NCI-H2171 (cell line): ENCODE measurements at regions not wholly inside any gene's neighbourhood (a gene's known extent, or its start where the extent isn't known, plus 50 kb on each side); places are given as distances from the start of the nearest gene placed in this dataset.
"Not testable (repeated sequence)": the region's sequence is repeated elsewhere in the genome, so short reads cannot be mapped to it uniquely, and the experiment has no call there.

Experiments used
- DNase-seq: peaks from one replicate; lab custom pipeline; 2025; lab: John Stamatoyannopoulos, UW

DNA sequence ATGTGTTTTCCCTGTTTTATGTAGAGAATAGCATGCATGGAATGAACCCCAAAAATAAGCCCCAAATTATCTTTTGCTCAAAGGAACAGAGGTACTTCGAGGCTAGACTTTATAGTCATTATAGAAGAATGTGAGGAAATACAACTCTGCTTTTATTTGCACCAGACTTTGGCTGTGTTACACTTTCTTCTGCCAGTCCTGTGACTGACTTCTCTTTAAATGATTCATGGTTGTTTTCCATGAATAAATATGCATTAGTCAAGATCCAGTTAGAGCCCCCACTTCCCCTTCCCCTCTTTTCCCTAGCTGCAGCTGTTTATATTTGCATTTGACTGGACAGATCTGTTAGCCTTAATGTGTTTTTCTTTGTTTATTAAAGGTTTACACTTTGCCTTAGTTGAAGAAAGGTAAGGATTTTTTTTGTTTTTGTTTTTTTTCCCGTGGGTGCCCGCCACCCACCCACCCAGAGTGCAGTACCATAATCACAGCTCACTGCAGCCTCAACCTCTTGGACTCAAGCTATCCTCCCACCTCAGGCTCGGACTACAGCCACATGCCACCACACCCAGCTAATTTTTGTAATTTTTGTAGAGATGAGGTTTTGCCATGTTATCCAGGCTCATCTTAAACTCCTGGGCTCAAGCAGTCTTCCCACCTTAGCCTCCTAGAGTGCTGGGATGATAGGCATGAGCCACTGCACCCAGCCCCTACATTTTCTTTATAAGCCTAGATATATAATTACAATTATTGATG lies 152.6 kb downstream of the CYB561 start:
- no peak for DNase-seq

DNA sequence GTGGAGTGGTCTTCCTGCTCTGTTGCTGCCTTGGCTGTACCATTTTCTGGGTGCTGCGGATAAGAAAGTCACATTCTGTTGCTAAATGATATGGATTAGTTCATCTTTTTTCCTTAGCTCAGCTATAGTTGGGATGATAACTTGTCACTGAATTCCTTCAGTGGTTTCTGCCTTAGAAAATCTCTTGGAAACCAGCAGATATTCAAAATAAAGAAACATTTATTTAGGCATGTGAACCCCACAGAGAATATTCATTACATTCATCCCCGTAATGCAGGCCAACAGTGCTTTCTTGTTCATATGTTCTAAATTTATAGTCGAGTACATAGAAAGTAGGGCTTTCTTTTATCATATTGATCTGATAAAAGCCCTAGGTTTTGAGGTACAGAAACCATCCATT lies 151.3 kb downstream of the CYB561 start:
- no peak for DNase-seq

DNA sequence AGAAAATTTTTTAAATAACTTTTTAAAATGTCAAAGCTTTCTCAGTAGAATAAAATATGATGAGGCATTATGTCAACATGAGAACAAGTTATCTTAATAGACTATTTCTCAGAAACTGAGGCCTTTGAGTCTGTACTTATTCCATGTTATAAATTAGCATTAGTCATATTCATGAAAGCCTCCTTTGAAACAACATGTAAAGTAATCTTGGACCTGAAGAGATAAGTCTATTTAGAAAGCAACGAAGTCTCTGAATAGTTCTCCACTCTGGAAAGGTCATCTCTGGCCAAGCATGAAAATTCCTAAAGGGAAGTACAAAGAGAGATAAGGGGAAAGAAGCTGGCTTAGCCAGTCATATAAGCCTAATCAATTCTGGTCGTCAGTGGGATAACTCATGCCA lies 150.8 kb downstream of the CYB561 start:
- no peak for DNase-seq

DNA sequence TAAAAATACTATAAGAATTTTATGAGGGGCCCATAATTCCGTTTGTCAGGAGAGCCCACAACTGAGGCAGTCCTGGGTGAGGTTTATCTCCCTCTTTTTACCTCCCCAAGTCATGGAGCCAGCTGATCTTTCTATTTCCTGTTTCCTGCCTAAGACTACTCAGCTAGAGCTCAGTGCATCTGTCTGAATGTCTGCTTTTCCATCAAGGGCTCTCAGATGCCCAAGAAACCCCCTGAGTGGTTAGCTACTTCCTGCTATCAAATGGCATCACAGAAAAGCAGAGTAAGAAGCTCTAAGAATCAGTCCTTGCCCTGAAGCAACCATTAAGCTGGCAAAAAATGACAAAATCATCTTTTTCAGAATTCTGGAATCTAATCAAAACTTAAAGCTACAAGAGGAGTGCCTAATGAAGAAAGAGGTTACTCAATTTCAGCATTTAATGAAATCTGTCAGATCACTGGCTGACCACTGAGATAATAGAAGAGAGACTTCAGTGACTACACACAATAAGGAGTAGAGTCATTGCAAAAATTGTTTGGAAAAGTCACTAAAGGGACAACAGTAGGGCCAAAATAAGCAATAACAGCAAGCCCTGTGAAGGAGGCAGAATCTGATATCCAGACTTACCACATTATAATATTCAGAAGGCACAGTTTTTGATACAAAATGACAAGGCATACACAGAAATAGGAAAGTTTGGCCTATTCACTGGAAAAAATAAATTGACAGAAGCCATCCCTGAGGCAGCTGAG lies 150.1 kb downstream of the CYB561 start:
- DNase-seq = no peak

DNA sequence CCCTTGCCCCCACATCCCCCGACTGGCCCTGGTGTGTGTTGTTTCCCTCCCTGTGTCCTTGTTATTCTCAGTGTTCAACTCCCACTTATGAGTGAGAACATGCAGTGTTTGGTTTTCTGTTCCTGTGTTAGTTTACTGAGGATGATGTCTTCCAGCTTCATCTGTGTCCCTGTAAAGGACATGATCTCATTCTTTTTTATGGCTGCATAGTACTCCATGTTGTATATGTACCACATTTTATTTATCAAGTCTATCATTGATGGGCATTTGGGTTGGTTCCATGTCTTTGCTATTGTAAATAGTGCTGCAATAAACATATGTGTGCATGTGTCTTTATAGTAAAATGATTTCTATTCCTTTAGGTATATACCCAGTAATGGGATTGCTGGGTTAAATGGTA lies 147.2 kb downstream of the CYB561 start:
- not testable (repeated sequence) for DNase-seq

DNA sequence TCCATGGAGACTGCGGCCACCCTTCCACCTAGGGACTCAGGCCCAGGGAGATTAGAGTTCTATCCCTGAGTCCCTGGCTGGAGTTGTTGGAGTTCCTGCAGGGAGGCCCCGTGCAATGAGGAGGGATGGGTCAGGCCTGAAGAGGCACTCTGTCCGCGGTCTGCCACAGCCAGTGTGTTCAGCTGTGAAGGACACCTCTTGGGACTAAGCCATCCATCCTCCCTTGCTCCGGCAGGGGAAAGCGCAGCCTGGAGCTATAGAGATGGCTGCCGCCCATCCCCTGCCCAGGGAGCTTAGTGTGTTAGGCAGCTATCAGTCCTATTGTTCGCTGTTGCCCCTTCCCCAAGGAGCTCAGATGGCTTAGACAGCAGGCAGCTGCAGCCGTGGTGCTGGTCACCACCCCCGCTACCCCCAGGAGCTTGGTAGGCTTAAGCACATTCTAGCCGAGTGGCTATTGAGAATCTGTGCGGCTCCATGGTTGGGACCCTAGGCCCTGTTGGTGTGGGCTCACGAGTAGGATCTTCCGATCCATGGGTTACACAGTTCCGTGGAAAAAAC lies 141.3 kb downstream of the CYB561 start:
- DNase-seq = no peak

DNA sequence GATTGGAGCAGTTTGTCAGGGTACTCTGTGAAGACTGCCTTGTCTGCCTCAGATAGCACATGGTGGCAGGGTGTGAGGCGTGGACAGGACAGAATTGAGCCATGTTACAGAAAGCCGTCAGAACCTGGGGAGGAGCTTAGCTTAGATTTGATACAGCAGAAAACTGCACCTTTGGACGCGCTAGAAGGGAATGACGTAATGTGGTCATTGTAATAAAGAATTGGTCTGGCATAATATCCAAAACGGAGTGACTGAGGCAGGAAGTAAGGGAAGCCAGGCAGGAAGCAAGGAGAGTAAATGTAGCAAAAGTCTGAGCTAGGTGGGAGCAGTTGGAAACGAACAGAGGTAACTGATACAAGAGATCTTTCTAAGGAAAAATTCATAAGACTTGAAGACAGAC lies 140.2 kb downstream of the CYB561 start:
- no peak for DNase-seq

DNA sequence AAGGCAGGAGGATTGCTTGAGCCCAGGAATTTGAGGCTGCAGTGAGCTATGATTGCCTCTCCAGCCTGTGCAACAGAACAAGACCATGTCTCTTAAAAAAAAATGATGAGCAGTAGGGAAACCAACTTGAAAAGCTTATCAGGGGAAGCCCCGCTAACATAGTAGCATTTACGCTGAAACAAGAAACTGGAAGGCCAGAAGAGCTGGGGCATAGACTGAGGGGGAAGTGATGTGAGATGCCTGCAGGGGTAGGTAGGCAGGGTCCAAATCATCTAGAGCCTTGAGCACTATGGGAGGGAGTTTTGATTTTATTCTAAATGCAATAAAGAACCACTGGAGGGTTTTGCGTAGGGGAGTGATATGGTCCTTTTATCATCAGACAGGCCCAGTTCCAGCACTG lies 139.3 kb downstream of the CYB561 start:
- no peak for DNase-seq

DNA sequence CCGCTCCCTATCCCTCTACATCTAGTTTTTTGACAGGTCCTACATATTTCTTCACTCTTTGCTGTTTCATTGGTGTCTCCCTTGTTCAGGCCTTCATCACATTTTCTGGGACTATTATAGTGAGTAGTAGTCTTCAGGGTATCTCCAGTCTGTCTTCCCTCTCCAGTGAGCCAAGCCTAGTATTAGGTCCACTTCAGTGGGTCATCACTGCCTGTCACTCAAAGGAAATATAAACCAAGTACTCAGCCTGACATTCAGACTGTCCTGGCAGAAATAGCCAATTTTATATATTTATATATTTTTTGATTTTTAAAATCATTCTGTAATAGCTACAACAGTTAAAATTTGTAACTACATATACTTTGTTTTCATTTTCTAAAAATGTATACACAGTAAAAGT lies 137.8 kb downstream of the CYB561 start:
- no peak for DNase-seq

DNA sequence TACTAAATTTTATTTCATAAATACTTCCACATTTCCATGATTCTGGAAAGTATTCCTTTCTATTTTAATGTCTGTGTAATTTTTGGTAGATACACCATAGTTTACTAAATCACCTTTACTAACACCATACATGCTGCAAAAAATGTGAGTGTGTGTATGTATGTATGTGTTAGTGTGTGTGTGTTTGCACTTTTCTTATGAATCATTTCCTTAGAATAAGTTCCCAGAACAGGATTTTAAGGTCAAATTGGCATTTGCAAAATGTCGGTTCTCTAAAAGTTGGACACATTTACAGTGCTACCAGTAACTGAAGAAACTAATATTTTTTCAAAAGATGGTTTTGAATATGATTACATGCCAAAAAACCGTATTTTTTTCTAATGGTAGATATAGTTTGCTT lies 137.1 kb downstream of the CYB561 start:
- no peak for DNase-seq

DNA sequence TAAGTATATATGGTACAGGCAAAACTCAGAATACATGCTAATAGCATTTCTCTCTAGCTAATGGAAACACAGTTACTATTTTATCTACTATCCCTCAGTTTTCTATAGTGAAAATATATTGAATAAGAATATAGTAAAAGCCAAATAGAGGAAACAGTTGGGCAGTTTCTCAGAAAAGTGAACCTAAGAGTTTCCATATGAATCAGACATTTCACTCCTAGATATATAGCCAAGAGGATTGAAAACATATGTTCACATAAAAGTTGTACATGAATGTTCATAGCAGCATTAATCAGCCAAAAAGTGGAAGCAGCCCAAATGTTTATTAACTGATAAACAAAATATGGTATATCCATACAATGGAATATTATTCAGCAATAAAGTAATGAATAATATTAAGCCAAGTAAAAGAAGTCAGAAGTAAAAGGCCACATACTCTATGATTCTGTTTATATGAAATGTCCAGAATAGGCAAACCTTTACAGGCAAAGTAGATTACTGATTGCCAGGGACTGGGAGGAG lies 134.6 kb downstream of the CYB561 start:
- no peak for DNase-seq

DNA sequence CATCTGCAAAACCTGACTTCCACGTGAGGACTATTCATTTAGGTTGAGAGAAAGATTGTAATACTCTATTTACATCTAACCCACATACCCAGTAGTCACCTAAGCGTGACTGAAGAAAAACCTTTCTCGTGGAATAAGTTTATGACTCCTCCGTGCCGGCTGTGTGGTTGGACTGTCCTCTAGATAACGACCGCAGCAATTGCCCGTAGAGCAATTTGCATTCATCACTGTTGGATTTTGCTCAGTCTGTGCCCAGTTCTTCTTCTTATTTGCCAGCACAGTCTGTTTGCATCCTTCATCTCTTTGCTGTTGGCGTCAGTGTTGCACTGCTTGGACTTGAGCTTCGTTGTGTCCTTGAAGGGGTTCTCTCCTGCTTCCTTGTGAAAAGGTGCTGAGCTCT lies 131.3 kb downstream of the CYB561 start:
- no peak for DNase-seq

DNA sequence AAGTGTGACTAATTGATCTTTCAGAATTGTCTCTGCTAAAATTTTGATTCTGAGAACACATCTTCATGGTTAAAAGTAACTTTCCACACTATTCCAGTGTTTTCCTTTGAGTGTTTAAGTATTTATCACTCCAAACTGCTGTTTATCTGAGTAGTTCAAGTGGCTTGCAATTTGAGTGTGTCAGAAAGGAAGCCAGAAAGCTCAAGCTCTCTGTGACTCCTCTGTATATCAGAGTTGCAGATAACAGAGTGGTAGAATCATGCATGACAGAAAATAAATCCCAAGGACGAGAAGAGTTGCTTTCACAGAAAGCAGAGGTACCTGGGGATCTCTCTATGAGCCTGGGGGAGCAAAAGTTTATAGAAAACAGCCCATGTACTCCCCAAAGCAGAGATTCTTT lies 130.0 kb downstream of the CYB561 start:
- DNase-seq = no peak

DNA sequence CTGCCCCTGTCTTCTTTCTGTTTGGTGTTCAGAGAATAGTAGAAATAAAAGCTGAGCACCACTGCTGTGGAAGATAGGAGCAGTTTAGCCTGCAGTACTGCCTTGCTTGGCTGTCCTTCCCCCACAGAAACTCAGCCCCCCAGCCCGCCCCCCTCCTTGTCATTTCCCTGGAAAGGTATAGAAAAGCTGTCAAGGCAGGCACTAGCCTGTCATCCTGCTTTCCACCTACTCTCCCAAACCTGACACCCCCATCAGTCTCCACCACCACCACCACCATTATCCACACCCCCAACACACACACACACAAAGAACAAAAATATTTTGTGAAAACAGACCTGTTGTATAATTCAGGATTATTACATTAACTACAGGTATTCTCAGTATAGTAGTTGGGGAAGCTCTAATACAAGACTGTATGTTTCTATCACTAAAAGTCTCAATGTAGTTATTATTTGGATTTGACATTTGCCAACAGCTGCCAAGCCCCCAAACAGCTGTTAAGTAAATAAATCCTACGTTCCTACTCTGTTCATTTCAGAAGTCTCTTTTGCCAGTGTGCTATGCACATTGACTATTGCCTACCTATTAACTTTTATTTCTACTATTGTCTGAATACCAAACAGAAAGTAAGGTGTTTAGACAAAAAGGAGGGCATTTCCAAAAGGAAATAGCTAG lies 128.8 kb downstream of the CYB561 start:
- DNase-seq = no peak

DNA sequence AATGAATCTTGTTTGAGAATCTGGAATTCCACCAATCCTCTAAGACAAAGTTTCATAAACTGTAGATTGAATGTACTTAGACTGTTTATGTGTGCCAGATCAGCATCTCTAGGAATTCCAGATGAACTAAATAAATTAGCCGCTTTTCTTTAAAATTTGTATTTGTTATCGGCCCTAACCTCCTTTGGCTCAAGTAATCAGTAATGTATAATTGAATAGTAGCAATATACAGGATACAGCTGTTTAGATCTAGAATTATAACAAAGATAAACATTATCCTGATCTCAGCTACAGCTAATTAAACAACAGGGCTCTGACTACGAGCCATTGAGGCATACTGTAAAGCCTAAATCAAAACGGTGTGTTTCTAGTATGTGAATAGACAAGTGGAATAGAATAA lies 120.3 kb downstream of the CYB561 start:
- no peak for DNase-seq

DNA sequence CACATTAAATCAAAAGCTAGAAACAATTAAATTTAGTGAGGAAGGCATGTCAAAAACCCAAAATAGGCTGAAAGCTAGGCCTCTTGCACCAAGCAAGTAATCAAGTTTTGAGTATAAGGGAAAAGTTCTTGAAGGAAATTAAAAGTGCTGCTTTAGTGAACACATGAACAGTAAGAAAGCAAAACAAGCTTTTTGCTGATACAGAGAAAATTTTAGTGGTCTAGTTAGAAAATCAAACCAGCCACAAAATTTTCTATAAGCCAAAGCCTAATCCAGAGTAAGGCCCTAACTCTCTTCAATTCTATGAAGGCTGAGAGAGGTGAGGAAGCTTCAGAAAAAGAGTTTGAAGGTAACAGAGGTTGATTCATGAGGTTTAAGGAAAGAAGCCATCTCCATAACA lies 116.2 kb downstream of the CYB561 start:
- DNase-seq = no peak

DNA sequence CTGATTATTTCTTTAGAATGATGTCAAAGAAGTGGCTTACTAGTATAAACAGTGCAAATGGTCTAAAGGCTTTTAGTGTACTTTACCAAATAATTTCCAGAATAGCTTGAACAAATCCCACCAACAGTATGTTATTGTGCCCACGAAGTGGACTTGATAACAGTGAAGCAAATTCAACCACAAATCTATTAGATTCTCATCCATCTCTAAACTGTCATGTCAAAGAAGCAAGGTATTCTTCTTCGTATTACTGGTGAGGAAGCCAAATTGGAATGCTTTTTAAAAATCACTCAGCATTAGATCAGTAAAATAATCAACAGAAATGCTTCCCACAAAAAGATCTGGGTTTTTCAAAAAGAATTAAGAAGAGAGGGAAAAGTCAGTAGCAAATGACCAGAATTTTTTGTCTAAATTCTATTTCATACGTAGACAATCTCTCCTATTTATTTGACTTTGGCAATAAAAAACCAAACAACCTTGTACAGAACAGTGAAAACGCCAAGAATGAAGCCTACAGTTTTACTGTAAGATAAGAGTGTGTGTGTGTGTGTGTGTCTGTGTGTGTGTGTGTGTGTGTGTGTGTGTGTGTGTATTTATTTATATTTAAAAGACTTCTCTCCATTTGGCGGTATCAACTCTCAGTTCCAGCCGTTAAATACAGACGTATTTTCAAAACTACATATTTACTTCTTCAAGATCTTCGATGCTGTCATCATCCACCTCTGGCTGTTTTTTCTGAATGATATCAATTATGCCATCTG lies 114.6 kb downstream of the CYB561 start:
- no peak for DNase-seq

DNA sequence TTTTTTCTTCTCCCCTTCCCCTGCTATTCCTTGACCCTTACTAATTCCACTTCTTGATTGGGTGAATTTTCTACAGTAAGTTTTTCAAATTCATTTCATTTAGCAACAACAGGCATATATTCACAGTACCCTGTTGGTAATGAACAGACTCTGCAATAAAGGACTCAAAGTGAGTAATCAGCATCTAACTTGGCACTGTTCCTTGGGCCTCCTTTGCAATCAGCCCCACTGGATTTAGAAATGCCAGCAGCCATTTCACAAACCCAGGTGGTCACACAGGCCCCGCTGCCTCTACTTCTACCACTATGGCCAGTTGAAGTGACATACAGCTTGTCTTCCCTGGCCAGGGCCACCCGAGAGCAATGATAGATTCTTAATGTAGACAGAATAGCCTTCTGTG lies 113.8 kb downstream of the CYB561 start:
- DNase-seq = no peak

DNA sequence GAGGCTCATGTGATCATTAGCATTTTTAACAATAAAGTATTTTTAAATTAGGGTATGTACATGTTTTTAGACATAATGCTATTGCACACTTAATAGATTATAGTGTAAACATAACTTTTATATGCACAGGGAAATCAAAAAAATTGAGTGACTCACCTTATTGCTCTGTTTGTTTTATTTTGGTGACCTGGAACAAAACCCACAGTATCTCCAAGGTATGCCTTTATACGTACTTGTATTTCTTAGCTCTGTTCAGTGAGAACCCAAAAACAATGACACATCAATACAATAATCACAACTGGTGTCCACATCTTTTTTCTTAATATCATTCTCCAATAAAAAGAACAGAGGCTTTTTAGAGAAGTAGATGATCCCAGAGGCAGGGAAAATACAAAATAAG lies 112.2 kb downstream of the CYB561 start:
- no peak for DNase-seq

DNA sequence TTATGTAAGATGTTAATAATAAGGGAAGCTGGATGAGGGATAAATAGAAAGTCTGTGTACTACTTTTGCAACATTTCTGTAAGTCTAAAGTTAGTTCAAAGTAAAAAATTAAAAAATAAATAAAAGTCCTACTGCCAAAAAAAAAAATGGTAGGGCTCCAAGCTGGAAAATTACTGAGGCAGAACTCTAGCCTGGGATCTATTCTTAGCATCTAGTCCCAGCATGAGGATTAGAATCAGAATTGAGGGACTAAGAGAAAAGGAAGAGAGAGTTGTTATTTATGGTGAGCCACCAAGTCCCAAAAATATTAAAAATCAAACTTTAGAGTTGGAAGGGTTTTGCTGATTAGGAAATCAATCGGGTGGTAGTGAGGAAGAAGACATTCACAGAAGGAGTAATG lies 110.3 kb downstream of the CYB561 start:
- DNase-seq = no peak

DNA sequence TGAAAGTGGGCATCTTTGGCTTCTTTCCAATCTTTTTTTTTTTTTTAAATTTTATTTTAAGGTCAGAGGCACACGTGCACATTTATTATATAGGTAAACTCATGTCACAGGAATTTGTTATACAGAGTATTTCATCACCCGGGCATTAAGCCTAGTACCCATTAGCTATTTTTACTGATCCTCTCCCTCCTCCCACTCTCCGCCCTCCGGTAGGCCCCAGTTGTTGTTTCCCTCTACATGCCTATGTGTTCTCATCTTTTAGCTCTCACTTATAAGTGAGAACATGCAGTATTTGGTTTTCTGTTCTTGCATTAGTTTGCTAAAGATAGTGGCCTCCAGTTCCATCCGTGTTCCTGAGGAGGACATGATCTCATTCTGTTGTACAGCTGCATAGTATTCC lies 108.5 kb downstream of the CYB561 start:
- no peak for DNase-seq

DNA sequence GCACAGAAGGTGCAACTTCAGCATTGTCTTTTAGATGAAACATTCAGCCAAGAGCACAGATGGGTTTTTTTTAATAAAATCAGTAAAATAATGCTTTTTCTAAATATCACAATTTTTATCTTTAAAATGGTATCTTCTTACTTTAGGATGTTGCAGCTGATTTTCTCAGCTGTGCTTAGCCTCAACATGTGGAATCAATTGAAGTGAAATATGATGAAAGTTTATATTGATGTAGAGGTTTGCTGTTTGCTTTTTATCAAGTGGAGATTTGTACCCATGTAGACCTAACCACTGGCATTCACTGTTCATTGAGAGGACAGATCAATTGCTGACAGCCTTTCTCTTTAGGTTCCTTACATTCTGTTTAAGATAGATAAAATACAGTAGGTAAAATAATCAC lies 107.8 kb downstream of the CYB561 start:
- no peak for DNase-seq
